ENCODE measurements at regions not wholly inside any gene's neighbourhood (a gene's known extent, or its start where the extent isn't known, plus 50 kb on each side); places are given as distances from the start of the nearest gene placed in this dataset.

GRCh38 chr4:133759428-133759827 lies 442.2 kb downstream of the PABPC4L start:
- peaks cover 4% of the 10 kb centered on the region for H3K9me3 Mint-ChIP-seq (ENCODE audit: unreplicated experiment)
- no peaks in the 10 kb centered on the region for H3K27me3 Mint-ChIP-seq (ENCODE audit: unreplicated experiment)
- no peaks in the 10 kb centered on the region for H3K36me3 Mint-ChIP-seq (ENCODE audit: unreplicated experiment)
- no peak for DNase-seq (ENCODE audit: extremely low spot score, unreplicated experiment)
- H3K27ac Mint-ChIP-seq (ENCODE audit: unreplicated experiment) = no peak overlapping the region
- no peaks in the 10 kb centered on the region for H3K4me1 Mint-ChIP-seq (ENCODE audit: unreplicated experiment)
- no peak overlapping the region for H3K4me3 Mint-ChIP-seq (ENCODE audit: unreplicated experiment)
- TF ChIP-seq, protein P1, sequence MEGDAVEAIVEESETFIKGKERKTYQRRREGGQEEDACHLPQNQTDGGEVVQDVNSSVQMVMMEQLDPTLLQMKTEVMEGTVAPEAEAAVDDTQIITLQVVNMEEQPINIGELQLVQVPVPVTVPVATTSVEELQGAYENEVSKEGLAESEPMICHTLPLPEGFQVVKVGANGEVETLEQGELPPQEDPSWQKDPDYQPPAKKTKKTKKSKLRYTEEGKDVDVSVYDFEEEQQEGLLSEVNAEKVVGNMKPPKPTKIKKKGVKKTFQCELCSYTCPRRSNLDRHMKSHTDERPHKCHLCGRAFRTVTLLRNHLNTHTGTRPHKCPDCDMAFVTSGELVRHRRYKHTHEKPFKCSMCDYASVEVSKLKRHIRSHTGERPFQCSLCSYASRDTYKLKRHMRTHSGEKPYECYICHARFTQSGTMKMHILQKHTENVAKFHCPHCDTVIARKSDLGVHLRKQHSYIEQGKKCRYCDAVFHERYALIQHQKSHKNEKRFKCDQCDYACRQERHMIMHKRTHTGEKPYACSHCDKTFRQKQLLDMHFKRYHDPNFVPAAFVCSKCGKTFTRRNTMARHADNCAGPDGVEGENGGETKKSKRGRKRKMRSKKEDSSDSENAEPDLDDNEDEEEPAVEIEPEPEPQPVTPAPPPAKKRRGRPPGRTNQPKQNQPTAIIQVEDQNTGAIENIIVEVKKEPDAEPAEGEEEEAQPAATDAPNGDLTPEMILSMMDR (IDR thresholded peaks at IDR 0.05) = no peak

GRCh38 chr4:133741766-133742165 lies 459.8 kb downstream of the PABPC4L start:
- Mint-ChIP-seq H3K4me1 (ENCODE audit: unreplicated experiment) (no peaks in the 10 kb centered on the region), H3K27me3 (ENCODE audit: unreplicated experiment) (no peaks in the 10 kb centered on the region), H3K4me3 (ENCODE audit: unreplicated experiment) (no peak overlapping the region), H3K9me3 (ENCODE audit: unreplicated experiment) (peaks cover 12% of the 10 kb centered on the region), H3K27ac (ENCODE audit: unreplicated experiment) (no peak overlapping the region), H3K36me3 (ENCODE audit: unreplicated experiment) (no peaks in the 10 kb centered on the region)
- DNase-seq (ENCODE audit: extremely low spot score, unreplicated experiment) = no peak
- TF ChIP-seq, protein P1 (IDR thresholded peaks at IDR 0.05) = no peak

DNA sequence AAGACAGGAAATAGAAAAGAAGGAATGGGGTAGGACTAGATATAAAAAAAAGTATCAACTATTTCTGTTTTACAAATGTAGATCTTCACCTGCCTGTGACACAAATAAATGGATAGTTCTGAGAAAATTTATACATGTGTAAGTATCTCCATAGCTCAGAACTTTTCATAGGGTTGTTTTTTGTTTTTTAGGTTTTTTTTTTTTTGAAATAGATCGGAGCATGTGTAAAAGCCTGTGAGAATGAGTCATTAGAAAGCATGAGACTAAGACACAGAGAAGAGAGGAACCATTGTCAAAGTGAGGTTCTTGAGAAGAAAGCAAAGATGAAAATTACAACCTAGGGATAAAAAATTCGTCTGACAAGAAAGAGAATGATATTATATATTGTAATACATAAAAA lies 481.6 kb downstream of the PABPC4L start:
- no peak for DNase-seq (ENCODE audit: extremely low spot score, unreplicated experiment)
- Mint-ChIP-seq H3K36me3 (ENCODE audit: unreplicated experiment) (no peaks in the 10 kb centered on the region), H3K27me3 (ENCODE audit: unreplicated experiment) (no peaks in the 10 kb centered on the region), H3K27ac (ENCODE audit: unreplicated experiment) (no peak overlapping the region), H3K4me3 (ENCODE audit: unreplicated experiment) (no peak overlapping the region), H3K4me1 (ENCODE audit: unreplicated experiment) (no peaks in the 10 kb centered on the region), H3K9me3 (ENCODE audit: unreplicated experiment) (no peaks in the 10 kb centered on the region)
- TF ChIP-seq, protein P1 (IDR thresholded peaks at IDR 0.05) = no peak

DNA sequence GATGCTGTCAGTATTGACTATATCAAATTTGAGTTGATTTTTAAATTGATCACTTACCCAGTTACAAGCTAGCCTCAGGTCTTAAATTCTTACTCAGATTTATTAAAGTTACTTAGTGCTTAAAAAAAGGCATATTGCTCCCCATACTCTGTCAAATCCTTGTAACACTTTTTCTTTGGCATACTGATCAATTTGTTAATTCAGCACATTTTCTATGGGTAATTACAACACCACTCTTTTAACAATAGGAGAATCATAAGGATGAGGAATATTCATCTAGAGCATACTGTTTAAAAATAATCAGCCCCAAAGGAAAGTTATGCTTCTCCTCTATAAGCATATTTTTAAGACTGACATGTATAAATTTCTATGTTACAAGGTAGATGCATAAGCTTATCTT lies 482.5 kb downstream of the PABPC4L start:
- no peak for DNase-seq (ENCODE audit: extremely low spot score, unreplicated experiment)
- Mint-ChIP-seq H3K4me1 (ENCODE audit: unreplicated experiment) (no peaks in the 10 kb centered on the region), H3K9me3 (ENCODE audit: unreplicated experiment) (no peaks in the 10 kb centered on the region), H3K27me3 (ENCODE audit: unreplicated experiment) (no peaks in the 10 kb centered on the region), H3K4me3 (ENCODE audit: unreplicated experiment) (no peak overlapping the region), H3K27ac (ENCODE audit: unreplicated experiment) (no peak overlapping the region), H3K36me3 (ENCODE audit: unreplicated experiment) (no peaks in the 10 kb centered on the region)
- TF ChIP-seq, protein P1 (IDR thresholded peaks at IDR 0.05) = no peak

GRCh38 chr4:133714211-133714610 lies 487.4 kb downstream of the PABPC4L start:
- no peak overlapping the region for H3K4me3 Mint-ChIP-seq (ENCODE audit: unreplicated experiment)
- DNase-seq (ENCODE audit: extremely low spot score, unreplicated experiment) = no peak
- no peaks in the 10 kb centered on the region for H3K36me3 Mint-ChIP-seq (ENCODE audit: unreplicated experiment)
- TF ChIP-seq, protein P1 (IDR thresholded peaks at IDR 0.05) = no peak
- H3K9me3 Mint-ChIP-seq (ENCODE audit: unreplicated experiment) = no peaks in the 10 kb centered on the region
- no peaks in the 10 kb centered on the region for H3K4me1 Mint-ChIP-seq (ENCODE audit: unreplicated experiment)
- H3K27ac Mint-ChIP-seq (ENCODE audit: unreplicated experiment) = no peak overlapping the region
- H3K27me3 Mint-ChIP-seq (ENCODE audit: unreplicated experiment) = no peaks in the 10 kb centered on the region

All from osteocyte (in vitro differentiated cells).